Esophagus squamous epithelium (tissue), 5 donors: ENCODE measurements at regions not wholly inside any gene's neighbourhood (a gene's known extent, or its start where the extent isn't known, plus 50 kb on each side); places are given as distances from the start of the nearest gene placed in this dataset.
A peak's percentile ranks its signal among the peaks of the same experiment; 100 is the strongest.

Experiments
- DNase-seq: peaks from one replicate; lab custom pipeline; 2025; lab: John Stamatoyannopoulos, UW
- H3K27ac ChIP-seq, 4 donors: fragments of 200-600 bp; sonication (generic); one replicate each; pipeline ENCODE4 v1.5.1; 2016 to 2019; ENCODE audit warnings: mild to moderate bottlenecking in 1 of 4
- H3K27me3 ChIP-seq, 4 donors: fragments of 200-600 bp; sonication (generic); 1 replicate in 3 of 4; 2 replicates in 1 of 4; pipeline versions ENCODE4 v1.5.1 to v1.6.0; 2017 to 2021; ENCODE audit warnings: antibody characterized with exemption in 1 of 4
- H3K36me3 ChIP-seq, 3 donors: fragments of 200-600 bp; sonication (generic); one replicate each; pipeline ENCODE4 v1.5.1; 2016 to 2019
- H3K4me1 ChIP-seq, 3 donors: fragments of 200-600 bp; sonication (generic); one replicate each; pipeline ENCODE4 v1.5.1; 2017 to 2019
- H3K4me3 ChIP-seq, 4 donors: fragments of 200-600 bp; sonication (generic); 1 replicate in 3 of 4; 2 replicates in 1 of 4; pipeline ENCODE4 v1.5.1; 2016 to 2019; ENCODE audit warnings: mild to moderate bottlenecking in 2 of 4, moderate library complexity in 1 of 4
- H3K9me3 ChIP-seq, 3 donors: fragments of 200-600 bp; sonication (generic); one replicate each; pipeline ENCODE4 v1.5.1; 2016 to 2019
- POLR2A ChIP-seq, 4 donors: fragments of 450-650 bp; IDR thresholded peaks; one replicate each; pipeline ENCODE4 v1.6.1; 2017; ENCODE audit warnings: antibody characterized with exemption in 4 of 4, mild to moderate bottlenecking in 4 of 4, moderate library complexity in 3 of 4
- WGBS, 2 donors: methylation state at CpG; one replicate each; pipeline ENCODE4 v1.1.5; 2018; 5-methylcytosine and 5-hydroxymethylcytosine counted together
- intact Hi-C: fragments of 100-400 bp; cut with DNase I; formaldehyde crosslinking; loops from one replicate; pipeline ENCODE4 v1.15.0; 2022
- TF ChIP-seq, protein P1 (sequence below), 6 experiments: fragments of 450-650 bp in 4 of 6; fragments of 200-600 bp in 2 of 6; sonication (generic) in 2 of 6; IDR thresholded peaks; one replicate each; pipeline ENCODE4 v1.5.1; 2016 to 2019; ENCODE audit warnings: antibody characterized with exemption in 6 of 6, mild to moderate bottlenecking in 4 of 6, moderate library complexity in 4 of 6
- donor health status: DM: yes; HTN: yes; CAD: no.

DNA sequence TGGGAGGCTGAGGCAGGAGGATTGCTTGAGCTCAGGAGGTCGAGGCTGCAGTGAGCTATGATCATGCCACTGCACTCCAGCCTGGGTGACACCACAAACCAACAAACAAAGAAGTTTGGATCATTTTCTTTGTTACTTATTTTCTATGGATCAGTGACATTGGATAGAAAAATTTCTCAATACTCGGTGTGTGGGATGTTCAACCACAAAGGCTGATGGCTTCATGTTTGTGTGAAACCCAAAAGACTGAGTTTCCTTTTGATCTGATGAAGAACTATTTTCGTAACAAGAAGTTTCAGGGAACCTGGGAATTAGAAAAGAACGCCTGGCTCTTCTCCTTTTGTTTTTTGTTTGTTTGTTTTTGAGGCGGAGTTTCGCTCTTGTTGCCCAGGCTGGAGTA lies 104.0 kb downstream of the HOXA1 start:
- Histone ChIP-seq H3K27ac (peak overlapping the region in 2 of 4 donors; percentile 75 to 79), H3K4me3 (no peak overlapping the region), H3K4me1 (peaks cover 0 to 33% (median 9%) of the 10 kb centered on the region in 3 donors), H3K36me3 (no peaks in the 10 kb centered on the region), H3K27me3 (no peaks in the 10 kb centered on the region), H3K9me3 (no peaks in the 10 kb centered on the region)
- DNase-seq, result no peak
- no peak for TF ChIP-seq POLR2A (IDR thresholded peaks at IDR 0.05)
- TF ChIP-seq, protein P1, sequence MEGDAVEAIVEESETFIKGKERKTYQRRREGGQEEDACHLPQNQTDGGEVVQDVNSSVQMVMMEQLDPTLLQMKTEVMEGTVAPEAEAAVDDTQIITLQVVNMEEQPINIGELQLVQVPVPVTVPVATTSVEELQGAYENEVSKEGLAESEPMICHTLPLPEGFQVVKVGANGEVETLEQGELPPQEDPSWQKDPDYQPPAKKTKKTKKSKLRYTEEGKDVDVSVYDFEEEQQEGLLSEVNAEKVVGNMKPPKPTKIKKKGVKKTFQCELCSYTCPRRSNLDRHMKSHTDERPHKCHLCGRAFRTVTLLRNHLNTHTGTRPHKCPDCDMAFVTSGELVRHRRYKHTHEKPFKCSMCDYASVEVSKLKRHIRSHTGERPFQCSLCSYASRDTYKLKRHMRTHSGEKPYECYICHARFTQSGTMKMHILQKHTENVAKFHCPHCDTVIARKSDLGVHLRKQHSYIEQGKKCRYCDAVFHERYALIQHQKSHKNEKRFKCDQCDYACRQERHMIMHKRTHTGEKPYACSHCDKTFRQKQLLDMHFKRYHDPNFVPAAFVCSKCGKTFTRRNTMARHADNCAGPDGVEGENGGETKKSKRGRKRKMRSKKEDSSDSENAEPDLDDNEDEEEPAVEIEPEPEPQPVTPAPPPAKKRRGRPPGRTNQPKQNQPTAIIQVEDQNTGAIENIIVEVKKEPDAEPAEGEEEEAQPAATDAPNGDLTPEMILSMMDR (IDR thresholded peaks at IDR 0.05), result no peak
- WGBS, 2 donors, result 78 to 79% methylated on average over 6 of the region's 6 CpGs
- intact Hi-C loops, result no loop called here

- no peak for DNase-seq
- H3K4me1 ChIP-seq, result peaks cover 0 to 31% (median 9%) of the 10 kb centered on the region in 3 donors
- H3K27me3 ChIP-seq, result no peaks in the 10 kb centered on the region
- no peak overlapping the region for H3K4me3 ChIP-seq
- TF ChIP-seq POLR2A (IDR thresholded peaks at IDR 0.05), result no peak
- TF ChIP-seq, protein P1 (IDR thresholded peaks at IDR 0.05), result no peak
- no peaks in the 10 kb centered on the region for H3K36me3 ChIP-seq
- intact Hi-C loops, result no loop called here
- no peaks in the 10 kb centered on the region for H3K9me3 ChIP-seq
- WGBS, 2 donors, result 54 to 55% methylated on average over 3 of the region's 3 CpGs
- H3K27ac ChIP-seq, result no peak overlapping the region
Measured at GRCh38 chr7:26989897-26990670, 105.7 kb downstream of the HOXA1 start.

GRCh38 chr7:26988836-26989374 lies 106.9 kb downstream of the HOXA1 start:
- H3K27ac ChIP-seq, result no peak overlapping the region
- peaks cover 0 to 19% (median 8%) of the 10 kb centered on the region in 3 donors for H3K4me1 ChIP-seq
- H3K4me3 ChIP-seq, result no peak overlapping the region
- no peak for DNase-seq
- no peaks in the 10 kb centered on the region for H3K27me3 ChIP-seq
- no peaks in the 10 kb centered on the region for H3K36me3 ChIP-seq
- TF ChIP-seq, protein P1 (IDR thresholded peaks at IDR 0.05), result no peak
- no peak for TF ChIP-seq POLR2A (IDR thresholded peaks at IDR 0.05)
- intact Hi-C loops, result no loop called here
- no peaks in the 10 kb centered on the region for H3K9me3 ChIP-seq
- WGBS, 2 donors, result 72 to 83% methylated on average over 9 of the region's 9 CpGs

DNA sequence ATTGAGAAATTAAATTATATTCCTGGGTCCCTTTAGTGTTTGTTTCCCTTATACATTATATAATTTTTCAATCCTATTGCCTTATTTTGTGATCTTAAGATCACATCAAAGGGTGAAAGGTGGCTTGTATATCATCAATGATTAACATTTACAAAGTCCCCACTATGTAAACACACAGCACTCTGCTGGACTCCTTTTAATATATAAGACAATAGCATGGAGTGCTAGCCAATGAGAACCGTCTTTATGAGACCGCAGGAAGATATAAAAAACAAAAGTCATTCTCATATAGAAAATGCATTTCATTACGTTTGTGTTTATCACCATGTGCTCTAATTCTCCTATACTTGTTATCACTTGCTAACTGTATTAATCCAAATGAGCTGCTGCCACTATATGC lies 108.5 kb downstream of the HOXA1 start:
- no peak for TF ChIP-seq POLR2A (IDR thresholded peaks at IDR 0.05)
- TF ChIP-seq, protein P1 (IDR thresholded peaks at IDR 0.05), result no peak
- H3K36me3 ChIP-seq, result no peaks in the 10 kb centered on the region
- H3K4me1 ChIP-seq, result peaks cover 0 to 5% (median 0%) of the 10 kb centered on the region in 3 donors
- DNase-seq, result no peak
- H3K4me3 ChIP-seq, result no peak overlapping the region
- no peaks in the 10 kb centered on the region for H3K9me3 ChIP-seq
- 38 to 52% methylated on average over 3 of the region's 3 CpGs for WGBS, 2 donors
- H3K27ac ChIP-seq, result no peak overlapping the region
- H3K27me3 ChIP-seq, result no peaks in the 10 kb centered on the region
- intact Hi-C loops, result no loop called here

- TF ChIP-seq, protein P1 (IDR thresholded peaks at IDR 0.05), result no peak
- TF ChIP-seq POLR2A (IDR thresholded peaks at IDR 0.05), result no peak
- Histone ChIP-seq H3K27me3 (no peaks in the 10 kb centered on the region), H3K27ac (no peak overlapping the region), H3K9me3 (peaks cover 0 to 7% (median 0%) of the 10 kb centered on the region in 3 donors), H3K36me3 (no peaks in the 10 kb centered on the region), H3K4me1 (no peaks in the 10 kb centered on the region), H3K4me3 (no peak overlapping the region)
- no peak for DNase-seq
- WGBS, 2 donors, result 67 to 72% methylated on average over 2 of the region's 2 CpGs
- intact Hi-C loops, result no loop called here
Measured at GRCh38 chr7:26978146-26978545, 113.8 kb upstream of the SKAP2 start.
